ENCODE measurements at regions not wholly inside any gene's neighbourhood (a gene's known extent, or its start where the extent isn't known, plus 50 kb on each side); places are given as distances from the start of the nearest gene placed in this dataset.

DNA sequence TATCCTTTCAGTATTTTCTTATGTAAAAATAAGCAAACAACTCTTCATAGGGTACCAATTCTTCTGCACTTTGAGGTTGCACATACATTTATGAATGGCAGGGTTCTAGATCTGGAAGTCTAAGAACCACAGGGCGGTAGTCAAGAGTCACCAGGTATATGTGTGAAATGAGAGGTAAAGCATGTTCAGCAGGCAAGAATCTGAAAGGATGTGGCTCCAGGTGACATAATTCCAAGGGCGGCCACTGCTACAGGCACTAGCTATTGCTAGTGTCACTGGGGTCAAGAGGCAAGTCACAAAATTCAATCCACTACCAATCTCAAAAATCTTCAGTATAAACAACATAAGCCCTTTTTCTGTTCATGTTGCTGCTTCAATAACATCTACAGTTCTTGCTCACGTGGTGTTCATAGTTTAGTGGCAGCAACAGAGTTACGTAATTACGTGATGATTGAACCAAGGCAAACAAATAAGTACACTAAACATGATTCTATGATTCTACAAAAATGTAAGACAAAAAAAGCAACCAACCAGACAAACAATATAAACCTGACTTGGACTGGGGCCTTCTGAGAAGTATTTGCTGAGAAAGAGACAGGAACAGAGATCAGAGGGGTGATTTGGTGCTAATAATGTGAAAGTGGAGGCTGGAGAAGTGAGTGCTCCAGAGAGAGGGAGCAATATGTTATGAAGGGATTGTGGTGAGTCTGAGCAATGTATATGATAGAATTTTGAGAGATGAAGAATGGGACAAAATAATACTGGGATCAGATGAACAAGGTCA, 101.7 kb downstream of the NAA11 start:
- TF ChIP-seq, protein P1, sequence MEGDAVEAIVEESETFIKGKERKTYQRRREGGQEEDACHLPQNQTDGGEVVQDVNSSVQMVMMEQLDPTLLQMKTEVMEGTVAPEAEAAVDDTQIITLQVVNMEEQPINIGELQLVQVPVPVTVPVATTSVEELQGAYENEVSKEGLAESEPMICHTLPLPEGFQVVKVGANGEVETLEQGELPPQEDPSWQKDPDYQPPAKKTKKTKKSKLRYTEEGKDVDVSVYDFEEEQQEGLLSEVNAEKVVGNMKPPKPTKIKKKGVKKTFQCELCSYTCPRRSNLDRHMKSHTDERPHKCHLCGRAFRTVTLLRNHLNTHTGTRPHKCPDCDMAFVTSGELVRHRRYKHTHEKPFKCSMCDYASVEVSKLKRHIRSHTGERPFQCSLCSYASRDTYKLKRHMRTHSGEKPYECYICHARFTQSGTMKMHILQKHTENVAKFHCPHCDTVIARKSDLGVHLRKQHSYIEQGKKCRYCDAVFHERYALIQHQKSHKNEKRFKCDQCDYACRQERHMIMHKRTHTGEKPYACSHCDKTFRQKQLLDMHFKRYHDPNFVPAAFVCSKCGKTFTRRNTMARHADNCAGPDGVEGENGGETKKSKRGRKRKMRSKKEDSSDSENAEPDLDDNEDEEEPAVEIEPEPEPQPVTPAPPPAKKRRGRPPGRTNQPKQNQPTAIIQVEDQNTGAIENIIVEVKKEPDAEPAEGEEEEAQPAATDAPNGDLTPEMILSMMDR (IDR thresholded peaks at IDR 0.05), result no peak
- TF ChIP-seq POLR2AphosphoS5 (IDR thresholded peaks at IDR 0.05; ENCODE audit: low read depth, low read length), result no peak

Measured in Panc1 (cell line).